HFFc6 (cell line): ENCODE measurements at regions not wholly inside any gene's neighbourhood (a gene's known extent, or its start where the extent isn't known, plus 50 kb on each side); places are given as distances from the start of the nearest gene placed in this dataset.
A peak's percentile ranks its signal among the peaks of the same experiment; 100 is the strongest.

Source experiments
- DNase-seq: peaks from one replicate; pipeline ENCODE4 v3.0.0-alpha.2; 2018
- H3K27ac Mint-ChIP-seq: 2 replicates; pipeline ENCODE4 v1.8.0; 2020; ENCODE audit warnings: mild to moderate bottlenecking, mixed read lengths
- H3K27me3 Mint-ChIP-seq: 2 replicates; pipeline ENCODE4 v1.8.0; 2021; ENCODE audit warnings: mild to moderate bottlenecking, moderate library complexity, mixed read lengths; ENCODE audit not compliant: insufficient read depth
- H3K36me3 Mint-ChIP-seq: 2 replicates; pipeline ENCODE4 v1.8.0; 2021; ENCODE audit warnings: low read depth, mixed read lengths
- H3K4me1 Mint-ChIP-seq: 2 replicates; pipeline ENCODE4 v1.8.0; 2020; ENCODE audit warnings: low read depth, mixed read lengths
- H3K4me3 Mint-ChIP-seq: 2 replicates; pipeline ENCODE4 v1.8.0; 2020; ENCODE audit warnings: mild to moderate bottlenecking, moderate library complexity, mixed read lengths
- H3K9me3 Mint-ChIP-seq: 2 replicates; pipeline ENCODE4 v1.8.0; 2020; ENCODE audit warnings: mild to moderate bottlenecking, mixed read lengths
- CTCF ChIP-seq: fragments of 200-600 bp; sonication (generic); IDR thresholded peaks from 2 replicates; pipeline ENCODE4 v1.5.0; 2021; ENCODE audit warnings: antibody characterized with exemption, mild to moderate bottlenecking

GRCh38 chr11:70645537-70645936 is 247.2 kb downstream of the CTTN start:
- H3K36me3 Mint-ChIP-seq: no peaks in the 10 kb centered on the region
- DNase-seq: no peak
- H3K27ac Mint-ChIP-seq: no peak overlapping the region
- TF ChIP-seq CTCF: no peak
- no peak overlapping the region for H3K4me3 Mint-ChIP-seq
- peaks cover 45% of the 10 kb centered on the region for H3K9me3 Mint-ChIP-seq
- H3K27me3 Mint-ChIP-seq: peaks cover 5% of the 10 kb centered on the region
- no peaks in the 10 kb centered on the region for H3K4me1 Mint-ChIP-seq

GRCh38 chr11:70646272-70647049 is 248.1 kb downstream of the CTTN start:
- no peak for TF ChIP-seq CTCF
- DNase-seq: no peak
- H3K9me3 Mint-ChIP-seq: peaks cover 52% of the 10 kb centered on the region

GRCh38 chr11:70647188-70648166 is 249.1 kb downstream of the CTTN start:
- H3K27me3 Mint-ChIP-seq: peaks cover 2% of the 10 kb centered on the region
- no peak for DNase-seq
- no peak for TF ChIP-seq CTCF
- H3K27ac Mint-ChIP-seq: no peak overlapping the region
- no peak overlapping the region for H3K4me3 Mint-ChIP-seq
- no peaks in the 10 kb centered on the region for H3K4me1 Mint-ChIP-seq
- H3K9me3 Mint-ChIP-seq: peaks cover 57% of the 10 kb centered on the region
- H3K36me3 Mint-ChIP-seq: peaks cover 4% of the 10 kb centered on the region; the same call in 1 of the 2 replicates

More at GRCh38 chr11:70646272-70647049, 248.1 kb downstream of the CTTN start:
- H3K27me3 Mint-ChIP-seq: peaks cover 5% of the 10 kb centered on the region
- no peak overlapping the region for H3K27ac Mint-ChIP-seq
- H3K4me3 Mint-ChIP-seq: no peak overlapping the region
- H3K36me3 Mint-ChIP-seq: no peaks in the 10 kb centered on the region
- H3K4me1 Mint-ChIP-seq: no peaks in the 10 kb centered on the region

GRCh38 chr11:70650075-70650909 is 252.0 kb downstream of the CTTN start:
- H3K27ac Mint-ChIP-seq: no peak overlapping the region
- no peak for TF ChIP-seq CTCF
- no peaks in the 10 kb centered on the region for H3K4me1 Mint-ChIP-seq
- H3K36me3 Mint-ChIP-seq: peaks cover 4% of the 10 kb centered on the region; the same call in 1 of the 2 replicates
- peaks cover 45% of the 10 kb centered on the region for H3K9me3 Mint-ChIP-seq
- H3K4me3 Mint-ChIP-seq: no peak overlapping the region
- no peaks in the 10 kb centered on the region for H3K27me3 Mint-ChIP-seq
- peak; percentile 46 for DNase-seq

- Mint-ChIP-seq H3K27me3 (no peaks in the 10 kb centered on the region), H3K36me3 (peaks cover 4% of the 10 kb centered on the region; the same call in 1 of the 2 replicates), H3K4me1 (no peaks in the 10 kb centered on the region), H3K9me3 (peaks cover 43% of the 10 kb centered on the region), H3K27ac (no peak overlapping the region), H3K4me3 (no peak overlapping the region)
- no peak for DNase-seq
- TF ChIP-seq CTCF: no peak
These were observed 252.7 kb downstream of the CTTN start for GRCh38 chr11:70651031-70651430.
